ENCODE measurements at regions not wholly inside any gene's neighbourhood (a gene's known extent, or its start where the extent isn't known, plus 50 kb on each side); places are given as distances from the start of the nearest gene placed in this dataset.
A peak's percentile ranks its signal among the peaks of the same experiment; 100 is the strongest.
"Not testable (repeated sequence)": the region's sequence is repeated elsewhere in the genome, so short reads cannot be mapped to it uniquely, and the experiment has no call there.

DNA sequence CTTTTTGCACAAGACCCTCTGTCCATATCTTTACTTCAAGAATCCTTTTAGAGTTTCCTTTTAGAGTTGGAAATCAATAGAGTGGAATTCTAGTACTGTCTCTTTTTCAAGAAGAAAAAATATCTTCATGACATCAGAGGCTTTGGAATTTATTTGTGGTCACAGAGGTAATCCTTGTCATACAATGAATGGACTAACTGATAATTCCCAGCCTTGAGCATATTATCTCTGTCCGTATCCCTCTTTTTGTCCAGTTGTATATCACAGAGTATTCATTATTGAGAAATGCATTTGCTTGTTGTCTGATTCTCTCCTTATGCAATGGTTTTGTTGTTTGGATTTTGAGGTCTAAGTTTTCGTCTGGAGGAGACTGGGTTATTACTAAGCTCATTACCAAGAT lies 82.0 kb upstream of the HAPLN1 start:
- no peak for DNase-seq (ENCODE audit: low spot score)

DNA sequence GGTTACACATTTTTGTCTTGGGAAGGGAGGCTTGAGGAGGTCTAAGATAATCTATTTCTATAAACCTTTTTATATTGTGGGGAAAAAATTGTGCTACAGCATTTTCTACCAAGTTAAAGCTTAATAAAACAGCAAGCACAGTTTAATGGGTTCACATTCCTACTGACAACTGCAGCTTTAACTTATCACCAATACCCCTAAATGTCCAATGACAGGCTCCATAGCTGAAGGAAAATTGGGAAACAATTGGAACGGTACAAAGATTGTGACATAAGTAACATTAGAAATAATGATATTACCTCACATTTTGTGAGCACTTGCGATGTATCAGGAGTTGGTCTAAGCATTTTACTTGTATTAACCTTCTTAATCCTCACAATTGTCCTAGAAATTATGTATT lies 79.5 kb upstream of the HAPLN1 start:
- DNase-seq (ENCODE audit: low spot score): no peak

DNA sequence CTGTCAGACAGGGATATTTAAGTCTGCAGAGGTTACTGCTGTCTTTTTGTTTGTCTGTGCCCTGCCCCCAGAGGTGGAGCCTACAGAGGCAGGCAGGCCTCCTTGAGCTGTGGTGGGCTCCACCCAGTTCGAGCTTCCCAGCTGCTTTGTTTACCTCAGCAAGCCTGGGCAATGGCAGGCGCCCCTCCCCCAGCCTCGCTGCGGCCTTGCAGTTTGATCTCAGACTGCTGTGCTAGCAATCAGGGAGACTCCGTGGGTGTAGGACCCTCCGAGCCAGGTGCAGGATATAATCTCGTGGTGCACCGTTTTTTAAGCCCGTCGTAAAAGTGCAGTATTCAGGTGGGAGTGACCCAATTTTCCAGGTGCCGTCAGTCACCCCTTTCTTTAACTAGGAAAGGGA lies 78.4 kb upstream of the HAPLN1 start:
- not testable (repeated sequence) for DNase-seq (ENCODE audit: low spot score)

DNA sequence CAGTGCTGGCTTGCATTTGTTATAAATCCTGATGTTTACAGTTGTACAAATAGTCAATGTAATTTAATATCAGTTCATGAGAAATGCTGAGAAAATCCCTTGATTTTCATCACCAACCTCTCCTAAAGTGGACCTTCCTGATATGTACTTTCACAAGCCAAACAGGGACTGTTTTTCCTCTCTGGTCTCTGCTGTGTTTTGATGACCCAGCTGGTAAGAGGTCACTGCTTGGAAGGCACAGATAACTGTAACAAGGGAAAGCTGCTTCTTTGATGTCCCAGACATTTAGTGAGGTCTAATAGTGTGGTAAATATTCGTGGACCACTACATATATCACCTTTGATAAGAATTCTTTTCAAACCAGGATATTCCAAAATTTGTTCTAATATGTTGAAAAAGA lies 68.7 kb upstream of the HAPLN1 start:
- DNase-seq (ENCODE audit: low spot score): no peak

DNA sequence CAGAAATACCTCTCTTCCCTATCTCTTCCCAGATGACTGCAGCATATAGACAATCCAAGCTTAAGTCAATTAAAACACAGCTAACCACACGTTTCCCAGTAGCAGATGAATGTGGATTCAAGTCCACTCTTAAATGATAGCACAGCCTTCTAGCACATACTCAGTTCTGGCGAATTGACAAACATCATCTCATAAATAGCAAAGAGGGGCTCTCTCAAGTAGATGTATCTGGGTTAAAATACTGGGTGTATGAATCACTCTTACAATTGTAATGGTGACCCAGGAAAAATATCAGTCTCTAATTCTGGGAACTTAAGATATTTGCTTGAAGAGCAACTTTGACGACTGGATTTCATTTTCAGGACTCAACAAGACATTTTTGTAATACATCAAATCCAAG lies 67.0 kb upstream of the HAPLN1 start:
- no peak for DNase-seq (ENCODE audit: low spot score)

DNA sequence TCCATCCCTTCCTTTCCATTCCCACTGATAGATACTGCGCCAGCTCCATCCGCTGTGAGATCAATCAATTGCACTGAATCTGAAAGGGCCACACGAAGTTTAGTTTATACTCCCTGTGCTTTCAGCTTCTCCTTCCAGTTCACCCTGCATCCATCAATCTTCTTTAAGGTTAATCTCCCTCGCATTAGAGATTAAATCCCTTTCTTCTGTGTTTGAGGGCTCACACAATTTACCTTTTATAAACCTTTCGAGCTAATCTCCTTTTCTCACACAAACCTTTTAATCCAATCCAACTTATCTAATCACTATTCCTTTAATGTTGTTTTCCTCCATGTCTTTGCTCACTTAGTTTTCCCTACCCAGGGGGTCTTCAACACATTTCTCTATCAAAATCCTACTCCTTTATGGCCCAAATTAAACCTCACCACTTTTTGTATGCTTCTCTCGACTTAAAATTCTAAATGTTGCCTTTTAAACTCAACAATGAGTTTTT lies 64.6 kb upstream of the HAPLN1 start:
- peak; percentile 20 for DNase-seq (ENCODE audit: low spot score)

DNA sequence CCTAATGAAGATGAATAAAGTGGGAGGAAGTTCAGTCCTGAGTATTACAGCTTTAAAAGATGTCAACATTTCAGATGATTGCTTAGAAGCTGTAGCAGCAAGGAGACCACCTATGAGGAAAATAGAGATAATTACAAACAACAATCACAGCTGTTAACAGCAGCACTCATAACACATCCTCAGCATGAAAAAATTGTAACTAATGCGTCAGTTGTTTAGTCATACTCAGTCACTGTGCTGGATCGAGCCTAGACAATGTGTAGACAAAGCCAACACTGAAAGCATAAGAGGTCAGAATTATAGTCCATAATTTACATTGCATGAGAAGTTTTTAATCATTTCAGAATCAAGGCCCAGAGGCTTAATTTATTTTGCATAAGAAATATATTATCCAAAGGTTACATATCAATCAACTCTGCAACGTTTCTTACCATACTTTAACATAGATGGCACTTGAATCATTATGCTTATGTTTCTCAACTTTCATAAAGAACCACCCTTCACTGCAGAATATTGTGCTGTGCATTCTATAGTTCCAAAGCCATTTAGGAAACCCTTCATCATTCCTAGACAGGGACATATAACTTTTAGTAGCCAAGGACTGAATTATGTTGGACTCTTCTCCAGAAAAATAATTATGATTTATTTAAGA lies 60.2 kb upstream of the HAPLN1 start:
- no peak for DNase-seq (ENCODE audit: low spot score)

DNA sequence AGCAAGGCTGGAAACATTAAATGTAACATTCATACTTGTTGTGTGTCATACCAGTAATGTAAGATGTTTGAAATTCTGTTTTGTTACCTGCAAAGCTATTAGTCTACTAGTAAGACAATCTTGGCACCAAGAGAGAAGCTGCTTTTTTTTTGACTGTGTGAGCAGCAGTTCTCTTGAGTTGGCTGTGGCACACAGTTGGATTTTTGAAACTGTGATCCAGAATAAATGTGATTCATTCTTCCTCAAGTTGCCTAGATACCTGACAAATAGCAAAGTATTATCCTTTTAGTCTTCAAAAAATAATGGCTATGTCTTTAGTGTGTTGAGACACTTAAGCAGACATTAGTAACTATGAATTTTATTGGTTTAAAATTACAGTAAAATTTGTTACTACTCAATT lies 57.2 kb upstream of the HAPLN1 start:
- DNase-seq (ENCODE audit: low spot score): no peak

DNA sequence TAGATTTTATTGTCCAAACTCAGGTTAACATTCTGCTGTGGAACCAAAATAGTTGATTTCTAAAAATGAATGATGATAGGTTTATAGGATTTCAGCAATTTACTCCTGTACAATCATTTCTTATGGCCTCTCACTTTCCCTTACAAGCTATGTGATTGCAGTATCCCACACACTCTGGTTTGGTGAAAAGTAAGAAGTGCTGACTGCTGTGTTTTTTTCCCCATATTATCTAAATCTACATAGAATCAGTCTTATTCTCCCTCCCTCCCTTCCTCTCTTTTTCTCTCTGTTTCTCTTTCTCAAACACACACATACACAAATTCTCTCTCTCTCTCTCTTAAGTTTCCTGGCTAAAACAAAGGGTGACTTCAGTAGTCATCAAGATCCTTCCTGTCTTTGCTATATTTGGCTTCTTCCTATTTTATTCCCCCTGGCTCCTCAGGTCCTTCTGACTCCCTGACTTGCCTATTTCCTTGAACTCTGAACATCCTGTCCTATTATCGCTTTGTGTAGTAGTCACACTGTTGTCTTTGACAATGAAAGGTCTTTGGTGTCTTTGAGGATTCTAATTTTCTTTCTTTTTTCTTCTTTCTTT lies 55.9 kb upstream of the HAPLN1 start:
- no peak for DNase-seq (ENCODE audit: low spot score)
